ENCODE measurements at regions not wholly inside any gene's neighbourhood (a gene's known extent, or its start where the extent isn't known, plus 50 kb on each side); places are given as distances from the start of the nearest gene placed in this dataset.

GRCh38 chr20:57940376-57940775, 230.6 kb upstream of the PMEPA1 start:
- no peak for TF ChIP-seq POLR2A (IDR thresholded peaks at IDR 0.05)
- no peak for TF ChIP-seq CTCF (IDR thresholded peaks at IDR 0.05)

Data from esophagus squamous epithelium (tissue), 4 donors.